Parathyroid adenoma (tissue), 2 donors: ENCODE measurements at regions not wholly inside any gene's neighbourhood (a gene's known extent, or its start where the extent isn't known, plus 50 kb on each side); places are given as distances from the start of the nearest gene placed in this dataset.

Experiments used
- H2AFZ ChIP-seq: fragments of 300-600 bp; sonication (generic); one replicate; pipeline ENCODE4 v1.7.0; 2017; ENCODE audit warnings: antibody characterized with exemption, mild to moderate bottlenecking
- H3K27ac ChIP-seq: fragments of 300-600 bp; sonication (generic); one replicate; pipeline ENCODE4 v1.7.0; 2017
- H3K27me3 ChIP-seq: fragments of 300-600 bp; sonication (generic); one replicate; pipeline ENCODE4 v1.7.0; 2017; ENCODE audit warnings: low read length; ENCODE audit not compliant: control insufficient read depth, insufficient read depth
- H3K36me3 ChIP-seq: fragments of 300-600 bp; sonication (generic); one replicate; pipeline ENCODE4 v1.7.0; 2017; ENCODE audit warnings: low read length; ENCODE audit not compliant: control insufficient read depth, insufficient read depth
- H3K4me1 ChIP-seq: fragments of 300-600 bp; sonication (generic); one replicate; pipeline ENCODE4 v1.7.0; 2017; ENCODE audit warnings: control low read depth
- H3K4me2 ChIP-seq: fragments of 300-600 bp; sonication (generic); one replicate; pipeline ENCODE4 v1.7.0; 2017; ENCODE audit warnings: low read length
- H3K4me3 ChIP-seq: fragments of 300-600 bp; sonication (generic); one replicate; pipeline ENCODE4 v1.7.0; 2017; ENCODE audit warnings: low read depth, low read length
- H3K79me2 ChIP-seq: fragments of 300-600 bp; sonication (generic); one replicate; pipeline ENCODE4 v1.7.0; 2017; ENCODE audit warnings: control low read depth
- H3K9ac ChIP-seq: fragments of 300-600 bp; sonication (generic); one replicate; pipeline ENCODE4 v1.7.0; 2017; ENCODE audit warnings: mild to moderate bottlenecking
- H3K9me3 ChIP-seq: fragments of 300-600 bp; sonication (generic); one replicate; pipeline ENCODE4 v1.7.0; 2017; ENCODE audit warnings: low read length; ENCODE audit not compliant: control insufficient read depth
- TF ChIP-seq, protein P1 (sequence below): fragments of 300-600 bp; sonication (generic); IDR thresholded peaks from one replicate; pipeline ENCODE4 v1.7.0; 2017; ENCODE audit warnings: antibody characterized with exemption, mild to moderate bottlenecking
- donor health status: primary hyperparathyroidism.

DNA sequence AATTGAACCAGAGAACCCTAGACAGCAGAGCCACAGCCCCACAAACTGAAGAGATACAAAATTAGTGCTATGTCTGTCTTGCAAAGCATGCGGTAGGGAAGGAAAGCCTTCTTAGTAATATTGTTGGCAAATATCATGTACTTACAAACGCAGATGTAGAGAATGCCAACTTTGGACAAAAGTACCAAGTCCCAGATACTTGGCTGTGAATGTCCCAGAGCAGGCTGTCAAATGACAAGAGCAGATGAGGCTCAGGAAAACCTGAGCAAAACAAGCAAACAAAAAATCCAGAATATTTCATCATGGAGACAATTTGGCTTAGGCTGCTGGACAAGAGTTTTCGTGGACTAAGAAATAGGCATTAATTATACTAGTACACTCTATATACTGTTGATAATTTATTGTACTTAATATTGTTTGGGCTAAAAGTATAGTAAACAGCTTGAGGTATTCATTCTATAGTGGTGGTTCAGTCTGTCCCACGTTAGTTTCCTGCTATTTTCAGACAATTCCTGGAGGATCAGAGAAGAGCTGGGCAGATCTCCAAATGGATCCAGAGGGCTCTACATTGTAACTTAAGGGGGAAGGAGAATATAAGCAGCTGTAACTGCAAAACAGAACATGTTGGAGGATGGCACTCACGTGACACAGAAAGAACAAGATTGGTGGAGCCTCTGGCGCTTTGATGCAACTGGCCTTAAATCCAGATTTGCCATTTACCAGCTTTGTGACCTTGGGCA is 329.8 kb downstream of the ATP23 start:
- Histone ChIP-seq H3K27ac (no peak overlapping the region), H3K27me3 (no peaks in the 10 kb centered on the region), H3K79me2 (no peaks in the 10 kb centered on the region), H3K4me3 (no peak overlapping the region), H3K9me3 (no peaks in the 10 kb centered on the region), H2AFZ (no peak overlapping the region), H3K4me1 (no peaks in the 10 kb centered on the region), H3K36me3 (no peaks in the 10 kb centered on the region), H3K4me2 (no peak overlapping the region), H3K9ac (no peak overlapping the region)
- TF ChIP-seq, protein P1, sequence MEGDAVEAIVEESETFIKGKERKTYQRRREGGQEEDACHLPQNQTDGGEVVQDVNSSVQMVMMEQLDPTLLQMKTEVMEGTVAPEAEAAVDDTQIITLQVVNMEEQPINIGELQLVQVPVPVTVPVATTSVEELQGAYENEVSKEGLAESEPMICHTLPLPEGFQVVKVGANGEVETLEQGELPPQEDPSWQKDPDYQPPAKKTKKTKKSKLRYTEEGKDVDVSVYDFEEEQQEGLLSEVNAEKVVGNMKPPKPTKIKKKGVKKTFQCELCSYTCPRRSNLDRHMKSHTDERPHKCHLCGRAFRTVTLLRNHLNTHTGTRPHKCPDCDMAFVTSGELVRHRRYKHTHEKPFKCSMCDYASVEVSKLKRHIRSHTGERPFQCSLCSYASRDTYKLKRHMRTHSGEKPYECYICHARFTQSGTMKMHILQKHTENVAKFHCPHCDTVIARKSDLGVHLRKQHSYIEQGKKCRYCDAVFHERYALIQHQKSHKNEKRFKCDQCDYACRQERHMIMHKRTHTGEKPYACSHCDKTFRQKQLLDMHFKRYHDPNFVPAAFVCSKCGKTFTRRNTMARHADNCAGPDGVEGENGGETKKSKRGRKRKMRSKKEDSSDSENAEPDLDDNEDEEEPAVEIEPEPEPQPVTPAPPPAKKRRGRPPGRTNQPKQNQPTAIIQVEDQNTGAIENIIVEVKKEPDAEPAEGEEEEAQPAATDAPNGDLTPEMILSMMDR, result no peak

DNA sequence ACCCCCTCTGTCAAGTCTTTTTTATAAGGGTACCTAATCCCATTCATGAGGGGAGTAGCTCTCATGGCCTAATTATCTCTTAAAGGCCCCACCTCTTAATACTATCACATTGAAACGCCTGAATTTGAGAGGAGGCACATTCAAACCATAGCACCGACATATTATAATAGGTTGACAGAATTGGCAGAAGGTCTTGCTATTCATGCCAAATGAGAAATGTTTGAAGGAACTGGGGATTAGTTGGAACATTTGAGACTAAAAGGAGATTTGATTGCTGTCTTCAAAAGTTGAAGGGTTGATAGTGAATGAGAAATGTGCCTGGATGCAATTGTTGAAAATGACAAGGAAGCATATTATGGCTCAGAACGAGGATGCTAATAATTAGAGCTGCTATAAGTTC is 331.1 kb downstream of the ATP23 start:
- H2AFZ ChIP-seq, result no peak overlapping the region
- no peaks in the 10 kb centered on the region for H3K79me2 ChIP-seq
- H3K9ac ChIP-seq, result no peak overlapping the region
- no peaks in the 10 kb centered on the region for H3K9me3 ChIP-seq
- TF ChIP-seq, protein P1, result no peak
- no peak overlapping the region for H3K4me2 ChIP-seq
- H3K36me3 ChIP-seq, result no peaks in the 10 kb centered on the region
- H3K4me3 ChIP-seq, result no peak overlapping the region
- H3K27ac ChIP-seq, result no peak overlapping the region
- H3K27me3 ChIP-seq, result no peaks in the 10 kb centered on the region
- H3K4me1 ChIP-seq, result no peaks in the 10 kb centered on the region

- Histone ChIP-seq H3K4me2 (no peak overlapping the region), H3K36me3 (no peaks in the 10 kb centered on the region), H3K9ac (no peak overlapping the region), H3K4me3 (no peak overlapping the region), H3K4me1 (no peaks in the 10 kb centered on the region), H3K27me3 (no peaks in the 10 kb centered on the region), H3K9me3 (no peaks in the 10 kb centered on the region), H3K79me2 (no peaks in the 10 kb centered on the region), H2AFZ (no peak overlapping the region), H3K27ac (no peak overlapping the region)
- TF ChIP-seq, protein P1, result no peak
Measured at GRCh38 chr12:58277231-58277630, 335.9 kb downstream of the ATP23 start.

DNA sequence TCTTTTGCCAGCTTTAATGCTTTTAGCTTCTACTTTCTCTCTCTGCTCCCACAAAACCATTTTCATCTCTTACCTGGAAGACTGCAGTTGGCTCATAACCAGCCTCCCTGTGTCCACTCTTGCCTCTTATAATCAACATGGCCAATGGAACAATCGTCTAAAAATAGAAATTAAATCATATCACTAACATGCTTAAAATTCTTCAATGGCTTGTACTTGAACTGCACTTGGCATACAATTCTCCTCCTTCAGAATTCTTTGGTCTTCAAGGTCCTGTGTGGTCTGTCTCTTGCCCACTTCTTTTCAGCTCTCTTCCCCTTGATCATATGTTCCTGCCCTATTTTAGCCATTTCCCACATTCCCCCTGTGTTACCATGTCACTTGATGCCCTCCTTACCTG is 342.2 kb downstream of the ATP23 start:
- H2AFZ ChIP-seq, result no peak overlapping the region
- TF ChIP-seq, protein P1, result no peak
- H3K4me3 ChIP-seq, result no peak overlapping the region
- H3K79me2 ChIP-seq, result no peaks in the 10 kb centered on the region
- H3K9me3 ChIP-seq, result no peaks in the 10 kb centered on the region
- no peaks in the 10 kb centered on the region for H3K4me1 ChIP-seq
- no peak overlapping the region for H3K9ac ChIP-seq
- no peaks in the 10 kb centered on the region for H3K27me3 ChIP-seq
- H3K36me3 ChIP-seq, result no peaks in the 10 kb centered on the region
- H3K27ac ChIP-seq, result no peak overlapping the region
- H3K4me2 ChIP-seq, result no peak overlapping the region

- Histone ChIP-seq H3K36me3 (no peaks in the 10 kb centered on the region), H3K9me3 (no peaks in the 10 kb centered on the region), H3K4me1 (no peaks in the 10 kb centered on the region), H3K4me3 (no peak overlapping the region), H3K4me2 (no peak overlapping the region), H3K27me3 (no peaks in the 10 kb centered on the region), H2AFZ (no peak overlapping the region), H3K27ac (no peak overlapping the region), H3K79me2 (no peaks in the 10 kb centered on the region), H3K9ac (no peak overlapping the region)
- TF ChIP-seq, protein P1, result no peak
Measured at GRCh38 chr12:58285551-58285950, 344.2 kb downstream of the ATP23 start.
